SKM-1 (cell line): ENCODE measurements at regions not wholly inside any gene's neighbourhood (a gene's known extent, or its start where the extent isn't known, plus 50 kb on each side); places are given as distances from the start of the nearest gene placed in this dataset.
"Not testable (repeated sequence)": the region's sequence is repeated elsewhere in the genome, so short reads cannot be mapped to it uniquely, and the experiment has no call there.

ENCODE experiments used
- DNase-seq: peaks from one replicate; lab custom pipeline; 2025; ENCODE audit not compliant: unreplicated experiment; lab: John Stamatoyannopoulos, UW

DNA sequence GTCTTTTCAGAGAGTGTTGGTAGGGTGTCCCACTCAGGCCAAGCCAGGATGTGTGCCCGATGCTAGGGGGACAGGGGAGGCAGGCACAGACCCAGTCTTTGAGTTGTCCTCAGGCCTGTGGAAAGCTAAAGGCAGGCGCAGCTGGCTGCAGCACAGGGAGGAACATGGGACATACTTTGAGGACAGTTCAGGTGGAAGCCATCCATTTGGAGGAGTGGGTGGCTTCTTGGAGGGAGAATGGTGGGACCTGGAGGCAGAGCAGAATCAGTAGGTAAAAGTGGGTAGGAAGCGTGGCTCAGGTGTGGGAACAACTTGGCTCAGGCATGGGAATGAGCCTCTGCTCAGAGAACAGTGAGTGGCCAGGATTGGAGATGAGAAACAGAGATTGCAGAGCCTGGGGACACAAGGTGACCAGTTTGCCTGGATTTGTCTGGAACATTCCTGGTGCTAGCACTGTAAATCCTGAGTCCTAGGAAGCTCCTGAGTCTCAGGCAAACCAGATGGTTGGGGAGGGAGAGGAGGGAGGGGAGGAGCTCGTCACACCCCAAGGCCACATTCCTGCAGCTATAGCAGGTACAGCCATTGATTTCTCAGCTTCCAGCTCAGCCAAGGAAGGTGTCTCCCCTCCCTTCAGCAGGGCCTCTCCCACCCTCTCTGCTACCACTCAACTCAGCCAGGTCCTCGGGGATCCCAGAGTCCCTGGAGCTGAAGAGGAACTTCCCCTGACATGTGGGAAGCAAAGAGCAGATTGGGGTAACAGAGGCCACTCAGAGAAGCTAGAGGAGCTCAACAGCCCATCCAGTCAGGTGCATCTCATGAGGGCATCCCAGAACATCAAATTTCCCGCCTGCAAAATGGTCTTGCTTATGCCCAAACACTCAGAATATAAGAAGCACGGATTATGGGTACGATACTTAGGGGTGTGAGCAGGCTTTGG lies 65.2 kb upstream of the TINAGL1 start:
- no peak for DNase-seq

DNA sequence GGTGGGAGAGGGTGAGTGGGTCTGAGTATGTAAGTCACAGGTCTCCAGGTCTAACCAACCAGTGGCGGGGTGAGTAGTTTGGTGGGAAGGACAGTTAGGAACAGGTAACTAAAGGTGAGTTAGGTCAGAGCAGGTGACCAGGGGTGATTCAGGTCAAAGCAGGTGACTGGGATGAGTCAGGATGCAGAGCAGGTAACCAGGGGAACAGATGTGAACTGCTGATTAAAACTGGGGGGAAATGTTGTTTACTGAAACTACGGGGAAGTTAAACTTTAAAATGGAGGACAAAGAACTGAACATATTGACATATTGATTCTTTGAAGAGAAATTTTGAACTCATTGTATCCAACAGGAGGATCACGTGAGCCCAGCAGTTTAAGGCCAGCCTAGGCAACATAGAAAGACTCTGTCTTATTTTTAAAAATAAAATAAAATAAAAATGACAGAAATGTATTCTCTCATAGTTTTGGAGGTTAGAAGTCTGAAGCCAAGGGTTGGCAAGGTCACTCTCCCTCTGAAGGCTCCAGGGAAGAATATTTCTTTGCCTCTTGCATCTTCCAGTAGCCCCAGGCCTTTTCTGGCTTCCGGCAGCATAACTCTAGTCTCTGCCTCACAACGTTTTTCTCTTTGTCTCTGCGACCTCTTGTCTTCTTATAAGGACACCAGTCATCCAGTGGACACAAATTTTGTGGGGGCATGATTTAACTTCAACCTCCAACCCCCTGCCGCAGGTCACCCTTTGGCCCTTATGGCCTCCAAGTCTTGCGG lies 64.3 kb upstream of the TINAGL1 start:
- DNase-seq = no peak

DNA sequence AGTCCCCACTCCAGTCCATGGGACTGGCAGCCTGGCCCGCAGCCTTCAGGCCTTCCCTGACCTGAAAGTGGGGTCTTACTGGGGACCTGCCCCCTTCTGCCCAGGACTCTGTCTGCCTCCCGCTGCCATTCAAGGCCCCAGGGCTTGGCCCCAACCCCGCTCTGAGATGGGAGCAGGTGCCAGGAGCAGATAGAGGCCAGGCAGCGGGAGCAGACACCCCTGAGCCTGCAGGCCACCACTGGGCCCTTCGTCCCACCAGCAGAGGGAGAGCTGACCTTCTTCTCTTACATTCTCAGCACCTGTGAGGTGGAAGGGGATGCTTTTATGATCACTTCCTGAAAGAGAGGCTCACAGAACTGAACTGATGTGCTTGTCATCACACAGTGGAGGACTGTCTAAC lies 62.2 kb upstream of the TINAGL1 start:
- DNase-seq = no peak

DNA sequence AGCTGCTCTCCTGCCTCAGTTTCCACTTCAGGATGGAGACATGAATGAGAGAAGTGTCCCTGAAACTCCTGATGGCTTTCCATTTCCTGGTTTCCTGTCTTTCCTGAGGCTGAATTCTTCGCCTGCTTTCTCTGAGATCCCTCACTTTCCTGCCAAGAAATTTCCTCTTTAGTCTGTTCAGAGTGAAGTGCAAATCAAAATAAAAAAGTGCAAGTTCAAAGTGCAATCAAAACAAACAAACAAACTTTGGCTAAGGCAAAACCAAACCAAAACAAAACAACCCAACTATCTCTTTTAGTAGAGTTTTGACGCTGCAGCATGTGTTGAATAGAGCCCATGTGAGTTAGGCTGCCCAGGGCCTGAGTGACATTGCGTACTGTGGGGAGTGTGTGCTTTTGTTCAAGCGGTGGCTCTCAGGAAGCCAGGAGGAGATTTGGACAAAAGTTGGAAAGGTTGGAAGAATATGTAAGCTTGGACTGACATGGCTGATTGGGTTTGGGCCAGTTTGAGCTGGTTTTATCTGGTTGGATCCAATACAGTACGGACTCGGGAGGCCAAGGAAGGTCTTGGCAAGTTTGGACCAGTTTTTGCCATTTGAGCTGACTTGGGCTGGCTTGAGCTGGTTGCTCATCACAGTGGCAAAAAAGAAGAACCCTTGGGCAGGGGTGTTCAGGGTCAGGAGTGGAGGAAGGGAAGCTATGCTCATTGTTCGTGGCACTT lies 61.1 kb upstream of the TINAGL1 start:
- no peak for DNase-seq

DNA sequence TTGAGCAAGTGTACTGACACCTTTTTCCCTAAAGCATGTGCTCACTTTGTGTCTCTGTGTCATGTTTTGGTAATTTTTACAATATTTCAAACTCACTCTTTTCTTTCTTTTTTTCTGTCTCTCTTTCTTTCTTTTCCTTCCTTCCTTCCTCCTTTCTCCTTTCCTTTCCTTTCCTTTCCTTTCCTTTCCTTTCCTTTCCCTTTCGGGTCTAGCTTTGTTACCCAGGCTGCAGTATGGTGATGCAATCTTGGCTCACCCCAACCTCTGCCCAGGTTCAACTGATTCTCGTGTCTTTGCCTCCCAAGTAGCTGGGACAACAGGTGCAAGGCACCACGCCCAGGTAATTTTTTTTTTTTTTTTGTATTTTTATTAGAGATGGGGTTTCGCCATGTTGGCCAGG lies 60.4 kb upstream of the TINAGL1 start:
- no peak for DNase-seq

DNA sequence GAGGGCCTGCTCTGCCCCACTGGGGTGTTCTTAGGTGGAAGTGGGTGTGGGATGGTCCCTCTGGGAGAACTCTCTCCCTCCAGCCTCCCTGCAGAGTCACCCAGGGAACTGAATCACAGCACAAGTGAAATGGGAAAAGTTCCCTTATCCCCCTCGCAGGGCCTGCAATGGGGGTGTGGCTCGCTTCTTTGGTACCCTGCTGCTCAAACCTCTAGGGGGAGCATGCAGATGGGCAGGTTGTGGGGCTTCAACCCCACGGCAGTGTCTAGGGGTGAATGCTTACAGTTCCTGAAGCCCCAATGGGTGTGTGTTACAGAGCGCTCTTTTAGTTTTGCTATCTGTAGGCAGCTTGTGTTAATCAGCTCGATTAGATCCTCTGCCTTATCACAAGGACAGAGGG lies 59.0 kb upstream of the TINAGL1 start:
- no peak for DNase-seq

DNA sequence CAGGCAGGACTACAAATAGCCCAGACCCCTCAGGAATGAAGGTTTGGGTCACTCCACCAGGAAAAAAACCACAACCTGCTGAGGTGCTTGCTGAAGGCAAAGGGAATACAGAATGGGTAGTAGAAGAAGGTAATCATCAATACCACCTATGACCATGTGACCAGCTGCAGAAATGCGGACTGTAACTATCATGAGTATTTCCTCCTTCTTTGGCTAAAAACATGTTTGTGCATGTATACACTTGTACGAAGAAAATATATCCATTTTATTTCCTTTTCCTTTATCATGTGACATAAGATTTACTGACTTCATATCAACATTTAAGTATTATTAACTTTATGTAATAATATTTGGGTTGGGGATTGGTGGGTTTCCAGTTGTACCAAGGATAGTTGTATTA lies 58.3 kb upstream of the TINAGL1 start:
- DNase-seq = not testable (repeated sequence)

DNA sequence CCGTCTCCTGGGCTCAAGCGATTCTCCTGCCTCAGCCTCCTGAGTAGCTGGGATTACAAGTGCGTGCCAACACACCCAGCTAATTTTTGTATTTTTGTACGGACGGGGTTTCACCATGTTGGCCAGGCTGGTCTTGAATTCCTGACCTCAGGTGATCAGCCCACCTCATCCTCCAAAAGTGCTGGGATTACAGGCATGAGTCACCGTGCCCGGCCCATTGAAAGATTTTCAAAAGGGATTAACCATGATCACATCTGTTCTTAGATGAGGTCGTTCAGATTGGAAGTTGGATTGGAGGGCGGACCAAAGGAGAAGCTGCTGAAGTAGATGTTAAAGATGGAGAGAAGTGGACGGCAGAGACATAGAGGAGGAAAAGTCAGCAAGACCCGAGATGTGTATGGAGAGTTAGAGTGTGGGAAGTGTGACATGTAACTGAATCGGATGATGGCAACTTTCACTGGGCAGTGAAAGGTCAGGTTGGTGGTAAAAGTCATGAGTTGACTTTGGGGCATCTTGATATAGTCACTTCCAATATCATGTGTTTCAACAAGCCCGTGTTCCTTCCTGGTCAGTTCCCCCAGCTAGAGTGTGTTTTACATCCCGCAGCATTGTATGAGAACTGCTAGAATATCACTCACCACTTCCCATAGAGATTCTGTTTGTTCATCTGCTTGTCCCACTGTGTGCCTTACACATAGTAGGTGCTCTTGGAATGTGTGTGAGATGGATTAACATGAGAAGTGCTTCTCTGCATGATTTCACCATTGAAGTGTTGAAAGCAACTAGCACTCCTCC lies 54.4 kb upstream of the TINAGL1 start:
- no peak for DNase-seq

DNA sequence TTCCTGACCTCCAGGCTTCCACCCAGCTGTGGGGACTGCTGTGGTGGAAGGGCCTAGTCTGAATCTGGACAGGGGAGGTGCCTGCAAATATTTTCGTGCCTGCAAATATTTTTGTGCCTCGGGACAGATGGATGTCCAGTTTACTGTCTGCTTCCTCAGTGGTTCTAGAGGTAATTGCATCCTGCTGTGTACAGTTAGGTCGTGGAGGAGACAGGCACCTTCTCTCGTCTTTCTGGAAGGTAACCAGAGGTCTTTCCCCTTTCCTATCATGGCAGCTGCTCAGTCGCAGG lies 53.8 kb upstream of the TINAGL1 start:
- DNase-seq = no peak

DNA sequence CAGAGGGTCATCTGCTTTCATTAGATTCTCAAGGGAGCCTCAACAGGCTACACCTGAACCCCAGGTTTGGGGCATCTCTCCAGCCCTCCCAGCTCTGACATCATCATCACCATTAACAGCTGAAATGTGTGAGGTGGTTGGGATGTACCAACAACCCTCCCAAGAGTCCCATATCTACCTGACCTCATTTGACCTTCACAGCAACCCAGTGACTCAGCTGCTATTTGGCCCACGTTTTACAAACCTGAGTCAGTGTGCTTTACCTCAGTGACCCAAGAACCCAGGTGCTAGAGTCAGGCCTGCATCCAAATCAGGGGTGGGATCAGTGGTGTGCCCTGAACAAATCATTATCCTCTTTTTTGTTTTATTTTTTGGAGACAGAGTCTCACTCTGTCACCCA lies 53.3 kb upstream of the TINAGL1 start:
- DNase-seq = no peak

DNA sequence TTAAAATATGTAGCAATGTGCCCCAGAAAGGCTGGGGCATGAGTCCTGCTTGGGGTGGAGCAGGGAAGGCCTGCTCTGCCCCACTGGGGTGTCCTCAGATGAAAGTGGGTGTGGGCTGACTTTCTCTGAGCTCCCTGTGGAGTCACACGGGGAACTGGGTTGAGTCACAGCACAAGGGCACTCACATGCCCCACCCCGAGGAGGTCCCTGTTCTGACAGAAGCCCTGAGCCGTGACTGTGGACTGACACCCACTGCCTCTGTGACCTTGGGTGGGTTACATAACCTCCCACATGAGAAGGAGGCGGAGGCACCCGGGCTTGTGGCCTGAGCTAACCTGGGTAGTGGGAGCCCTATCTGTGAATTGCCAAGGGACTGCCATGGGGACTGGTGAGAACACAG lies 52.5 kb upstream of the TINAGL1 start:
- no peak for DNase-seq

DNA sequence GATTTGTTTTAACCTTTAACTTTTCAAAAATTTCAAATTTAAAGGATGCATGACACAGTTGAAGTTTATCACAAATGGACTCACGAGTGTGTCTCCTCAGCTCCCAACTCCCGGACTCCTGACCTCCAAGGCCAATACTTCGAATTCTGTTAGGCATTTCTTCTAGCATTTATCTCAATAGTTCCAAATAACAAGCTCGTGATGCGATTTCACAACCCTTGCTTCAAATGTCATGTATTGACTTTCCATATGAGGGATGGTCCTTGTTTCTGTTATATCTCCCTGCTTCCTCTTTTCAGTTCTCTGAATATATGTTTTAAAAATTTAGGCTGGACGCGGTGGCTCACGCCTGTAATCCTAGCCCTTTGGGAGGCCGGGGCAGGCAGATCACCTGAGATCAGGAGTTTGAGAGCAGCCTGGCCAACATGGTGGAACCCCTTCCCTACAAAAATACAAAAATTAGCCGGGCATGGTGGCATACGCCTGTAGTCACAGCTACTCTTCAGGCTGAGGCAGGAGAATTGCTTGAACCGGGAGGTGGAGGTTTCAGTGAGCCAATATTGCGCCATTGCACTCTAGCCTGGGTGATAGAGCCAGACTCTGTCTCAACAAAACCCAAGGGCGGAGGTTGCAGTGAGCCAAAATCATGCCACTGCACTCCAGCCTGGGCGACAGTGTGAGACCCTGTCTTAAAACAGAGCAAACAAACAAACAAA lies 52.0 kb upstream of the TINAGL1 start:
- DNase-seq = peak; percentile 69
